DOHH2 (cell line): ENCODE measurements at regions not wholly inside any gene's neighbourhood (a gene's known extent, or its start where the extent isn't known, plus 50 kb on each side); places are given as distances from the start of the nearest gene placed in this dataset.

Experiments
- H3F3A ChIP-seq: fragments of 200-600 bp; sonication (generic), shearing (Covaris generic); 2 replicates; pipeline ENCODE4 v1.6.0; 2016; ENCODE audit warnings: antibody characterized with exemption, mild to moderate bottlenecking; ENCODE audit not compliant: control insufficient read depth, insufficient read depth
- H3K27ac ChIP-seq: fragments of 200-600 bp; sonication (generic); 2 replicates; pipeline ENCODE4 v1.5.1; 2014; ENCODE audit warnings: low read depth, mild to moderate bottlenecking, low read length, moderate library complexity
- H3K27me3 ChIP-seq: fragments of 200-600 bp; sonication (generic); 2 replicates; pipeline ENCODE4 v1.6.1; 2014; ENCODE audit warnings: mild to moderate bottlenecking, low read length, mixed read lengths; ENCODE audit not compliant: control insufficient read depth
- H3K36me3 ChIP-seq: fragments of 200-600 bp; sonication (generic); 2 replicates; pipeline ENCODE4 v1.6.1; 2014; ENCODE audit warnings: mild to moderate bottlenecking, low read length, moderate library complexity, mixed read lengths; ENCODE audit not compliant: control insufficient read depth
- H3K4me1 ChIP-seq: fragments of 200-600 bp; sonication (generic); 2 replicates; pipeline ENCODE4 v1.6.1; 2014; ENCODE audit warnings: mild to moderate bottlenecking, low read length, mixed read lengths; ENCODE audit not compliant: control insufficient read depth
- H3K4me2 ChIP-seq: fragments of 200-600 bp; sonication (generic); 2 replicates; pipeline ENCODE4 v1.6.0; 2014; ENCODE audit warnings: mild to moderate bottlenecking, low read length, moderate library complexity
- H3K4me3 ChIP-seq: fragments of 200-600 bp; sonication (generic); 2 replicates; pipeline ENCODE4 v1.5.1; 2014; ENCODE audit warnings: mild to moderate bottlenecking, low read length, mixed read lengths
- H3K79me2 ChIP-seq: fragments of 200-600 bp; sonication (generic); 2 replicates; pipeline ENCODE4 v1.6.1; 2014; ENCODE audit warnings: mild to moderate bottlenecking, low read length, mixed read lengths; ENCODE audit not compliant: control insufficient read depth
- H3K9me2 ChIP-seq: fragments of 200-600 bp; sonication (generic); replicated peaks from 2 replicates; pipeline ENCODE4 v1.6.1; 2014; ENCODE audit warnings: mild to moderate bottlenecking, low read length, mixed read lengths; ENCODE audit not compliant: control insufficient read depth
- H3K9me3 ChIP-seq: fragments of 200-600 bp; sonication (generic); 2 replicates; pipeline ENCODE4 v1.6.1; 2014; ENCODE audit warnings: antibody characterized with exemption, low read length, mixed read lengths; ENCODE audit not compliant: control insufficient read depth, insufficient read depth
- H4K20me1 ChIP-seq: fragments of 200-600 bp; sonication (generic); 2 replicates; pipeline ENCODE4 v1.6.0; 2014; ENCODE audit warnings: low read depth, mild to moderate bottlenecking, antibody characterized with exemption, low read length, moderate library complexity; ENCODE audit not compliant: control insufficient read depth, insufficient read depth
- EZH2phosphoT487 ChIP-seq: fragments of 200-600 bp; sonication (generic); IDR thresholded peaks from 2 replicates; pipeline ENCODE4 v1.6.1; 2017; ENCODE audit warnings: borderline replicate concordance, mild to moderate bottlenecking, antibody characterized with exemption, low read length, moderate library complexity, mixed read lengths
- TF ChIP-seq, protein P1 (sequence below): fragments of 200-600 bp; sonication (generic); IDR thresholded peaks from one replicate; pipeline ENCODE4 v1.5.1; 2014; ENCODE audit warnings: antibody characterized with exemption, mild to moderate bottlenecking, low read depth, low read length; ENCODE audit not compliant: poor library complexity, severe bottlenecking

DNA sequence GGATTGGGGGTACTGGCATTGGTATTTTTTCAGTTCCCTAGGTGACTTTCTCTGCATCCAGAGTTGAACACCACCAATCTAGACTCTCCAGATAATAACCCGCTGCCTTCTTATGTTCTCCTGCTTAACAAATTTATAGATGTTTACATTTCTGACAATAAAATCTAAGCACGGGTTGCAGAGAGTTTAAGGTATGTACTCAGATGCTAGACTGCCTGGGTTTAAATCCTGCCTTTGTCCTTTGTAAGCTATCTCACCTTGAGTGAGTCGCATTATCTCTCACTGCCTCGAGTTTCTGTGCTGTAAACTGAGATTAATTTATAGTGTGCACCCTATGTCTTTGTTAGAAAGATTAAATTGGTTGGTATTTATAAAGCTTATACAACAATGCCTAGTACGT lies 131.4 kb upstream of the ARGLU1 start:
- no peaks in the 10 kb centered on the region for H3K9me2 ChIP-seq
- H3K27ac ChIP-seq: no peak overlapping the region
- TF ChIP-seq EZH2phosphoT487: no peak
- TF ChIP-seq, protein P1, sequence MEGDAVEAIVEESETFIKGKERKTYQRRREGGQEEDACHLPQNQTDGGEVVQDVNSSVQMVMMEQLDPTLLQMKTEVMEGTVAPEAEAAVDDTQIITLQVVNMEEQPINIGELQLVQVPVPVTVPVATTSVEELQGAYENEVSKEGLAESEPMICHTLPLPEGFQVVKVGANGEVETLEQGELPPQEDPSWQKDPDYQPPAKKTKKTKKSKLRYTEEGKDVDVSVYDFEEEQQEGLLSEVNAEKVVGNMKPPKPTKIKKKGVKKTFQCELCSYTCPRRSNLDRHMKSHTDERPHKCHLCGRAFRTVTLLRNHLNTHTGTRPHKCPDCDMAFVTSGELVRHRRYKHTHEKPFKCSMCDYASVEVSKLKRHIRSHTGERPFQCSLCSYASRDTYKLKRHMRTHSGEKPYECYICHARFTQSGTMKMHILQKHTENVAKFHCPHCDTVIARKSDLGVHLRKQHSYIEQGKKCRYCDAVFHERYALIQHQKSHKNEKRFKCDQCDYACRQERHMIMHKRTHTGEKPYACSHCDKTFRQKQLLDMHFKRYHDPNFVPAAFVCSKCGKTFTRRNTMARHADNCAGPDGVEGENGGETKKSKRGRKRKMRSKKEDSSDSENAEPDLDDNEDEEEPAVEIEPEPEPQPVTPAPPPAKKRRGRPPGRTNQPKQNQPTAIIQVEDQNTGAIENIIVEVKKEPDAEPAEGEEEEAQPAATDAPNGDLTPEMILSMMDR: no peak
- no peaks in the 10 kb centered on the region for H3K27me3 ChIP-seq
- no peak overlapping the region for H3K4me2 ChIP-seq
- no peaks in the 10 kb centered on the region for H3K9me3 ChIP-seq
- H3K4me1 ChIP-seq: no peaks in the 10 kb centered on the region
- no peaks in the 10 kb centered on the region for H3F3A ChIP-seq
- no peaks in the 10 kb centered on the region for H3K36me3 ChIP-seq
- H3K79me2 ChIP-seq: no peaks in the 10 kb centered on the region
- H4K20me1 ChIP-seq: no peaks in the 10 kb centered on the region
- no peak overlapping the region for H3K4me3 ChIP-seq

DNA sequence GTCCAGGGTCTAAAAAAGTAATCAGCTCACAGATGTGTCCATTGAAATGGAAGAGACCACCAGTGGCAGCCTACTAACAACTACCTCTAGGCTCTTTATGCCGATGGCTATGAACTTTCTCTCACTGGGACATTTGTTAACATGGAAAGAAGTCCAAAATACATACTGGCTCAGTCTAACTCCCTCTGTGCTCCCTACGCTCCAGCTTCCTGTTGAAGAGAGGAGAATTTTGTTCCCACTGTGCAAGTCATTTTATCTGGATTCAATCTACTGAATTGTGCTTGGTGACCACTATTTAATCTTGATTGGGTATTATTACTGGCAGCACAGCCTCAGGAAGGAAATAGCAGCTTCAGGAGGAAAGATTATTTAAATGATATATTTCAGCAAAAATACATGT lies 128.8 kb upstream of the ARGLU1 start:
- H3K4me2 ChIP-seq: no peak overlapping the region

DNA sequence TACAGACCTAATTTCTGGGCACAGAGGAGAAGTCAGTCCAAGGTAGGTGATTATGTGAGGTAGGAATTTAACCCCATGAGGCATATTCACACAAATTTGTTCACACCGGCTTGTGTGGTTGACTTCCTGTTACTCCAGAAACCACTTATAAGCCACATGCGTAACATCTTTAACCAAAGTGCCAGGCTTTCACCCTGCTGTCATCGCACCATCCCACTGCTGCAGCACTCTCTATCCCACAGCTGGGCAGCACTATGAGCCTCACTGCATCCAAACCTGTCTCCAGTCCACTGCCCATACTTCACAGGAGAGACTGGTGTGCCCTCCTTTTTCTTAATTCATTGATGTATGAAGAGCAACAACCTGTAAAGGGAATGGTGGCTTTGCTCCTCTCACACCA lies 128.2 kb upstream of the ARGLU1 start:
- Histone ChIP-seq H3K27ac (no peak overlapping the region), H3K9me3 (no peaks in the 10 kb centered on the region), H3K4me3 (no peak overlapping the region), H3K9me2 (no peaks in the 10 kb centered on the region), H3F3A (no peaks in the 10 kb centered on the region), H3K79me2 (no peaks in the 10 kb centered on the region), H3K27me3 (no peaks in the 10 kb centered on the region), H3K4me1 (no peaks in the 10 kb centered on the region), H3K36me3 (no peaks in the 10 kb centered on the region), H3K4me2 (no peak overlapping the region), H4K20me1 (no peaks in the 10 kb centered on the region)
- TF ChIP-seq, protein P1: no peak
- no peak for TF ChIP-seq EZH2phosphoT487

More for the DNA sequence above, 128.8 kb upstream of the ARGLU1 start:
- no peaks in the 10 kb centered on the region for H3K9me3 ChIP-seq
- no peaks in the 10 kb centered on the region for H3K36me3 ChIP-seq
- no peaks in the 10 kb centered on the region for H3K4me1 ChIP-seq
- H3K27me3 ChIP-seq: no peaks in the 10 kb centered on the region
- no peak overlapping the region for H3K4me3 ChIP-seq
- no peaks in the 10 kb centered on the region for H3F3A ChIP-seq
- no peak overlapping the region for H3K27ac ChIP-seq
- H3K9me2 ChIP-seq: no peaks in the 10 kb centered on the region
- no peaks in the 10 kb centered on the region for H4K20me1 ChIP-seq
- H3K79me2 ChIP-seq: no peaks in the 10 kb centered on the region
- no peak for TF ChIP-seq EZH2phosphoT487
- TF ChIP-seq, protein P1: no peak

DNA sequence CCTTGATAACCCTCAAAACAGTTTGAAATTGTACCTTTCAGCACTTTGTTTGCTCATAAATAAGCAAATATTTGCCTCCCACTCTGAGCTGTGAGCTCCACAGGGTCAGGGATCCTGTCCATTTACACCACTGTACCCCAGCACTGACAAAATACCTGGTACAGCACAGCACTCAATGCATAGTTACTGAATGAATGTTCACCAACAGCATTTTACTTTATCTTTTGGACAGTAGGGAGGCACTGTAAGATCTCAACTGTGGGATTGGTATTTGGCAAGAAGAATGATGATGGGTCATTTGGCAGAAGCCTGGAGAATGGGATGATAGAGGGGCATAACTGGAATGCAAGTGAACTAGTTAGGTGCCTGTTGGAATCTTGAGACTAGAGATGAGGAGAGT lies 127.2 kb upstream of the ARGLU1 start:
- Histone ChIP-seq H3K36me3 (no peaks in the 10 kb centered on the region), H3F3A (no peaks in the 10 kb centered on the region), H4K20me1 (no peaks in the 10 kb centered on the region), H3K4me3 (no peak overlapping the region), H3K4me1 (no peaks in the 10 kb centered on the region), H3K79me2 (no peaks in the 10 kb centered on the region), H3K27me3 (no peaks in the 10 kb centered on the region), H3K9me3 (no peaks in the 10 kb centered on the region), H3K27ac (no peak overlapping the region), H3K9me2 (no peaks in the 10 kb centered on the region), H3K4me2 (no peak overlapping the region)
- TF ChIP-seq, protein P1: no peak
- TF ChIP-seq EZH2phosphoT487: no peak
